ENCODE measurements at regions not wholly inside any gene's neighbourhood (a gene's known extent, or its start where the extent isn't known, plus 50 kb on each side); places are given as distances from the start of the nearest gene placed in this dataset.

GRCh38 chr15:79595995-79596622 lies 164.0 kb downstream of the MINAR1 start:
- no peaks in the 10 kb centered on the region for H4K20me1 ChIP-seq (ENCODE audit: low read length)
- H3K9me2 ChIP-seq (replicated peaks; ENCODE audit: low read length) = no peaks in the 10 kb centered on the region
- ChIA-PET CTCF (interaction anchor here (0.5 to 1.4 kb wide), 8 partner anchors 12 to 256 kb away, joined by 3 to 18 read pairs (median 4); no protein-coding TSS in a partner anchor), POLR2A (ENCODE audit: unreplicated experiment) (no interaction called here)
- intact Hi-C loops (cut with micrococcal nuclease) = loop anchor here (1.0 to 10.0 kb wide), 3 partner anchors 215 to 259 kb away; no protein-coding TSS in a partner anchor
- no peak overlapping the region for H2AFZ ChIP-seq (ENCODE audit: low read length)
- no peaks in the 10 kb centered on the region for H3K4me1 ChIP-seq (ENCODE audit: insufficient read depth, low read length)
- peaks cover 17% of the 10 kb centered on the region for H3K27me3 ChIP-seq (ENCODE audit: low read length)
- DNase-seq (peak; percentile 94), ATAC-seq (peak; percentile 90)
- H3F3A ChIP-seq (ENCODE audit: low read length, unreplicated experiment) = no peaks in the 10 kb centered on the region
- H3K36me3 ChIP-seq (ENCODE audit: low read depth, low read length) = no peaks in the 10 kb centered on the region
- TF ChIP-seq EZH2phosphoT487 (IDR thresholded peaks at IDR 0.05; ENCODE audit: borderline replicate concordance, low read length) = no peak
- peak; percentile 97 for TF ChIP-seq CTCF (conservative IDR thresholded peaks at IDR 0.05; ENCODE audit: low read depth, low read length)
- H3K79me2 ChIP-seq (ENCODE audit: low read length) = no peaks in the 10 kb centered on the region
- no TSS peak for BruUV-seq (replicated peaks)
- H3K4me3 ChIP-seq (ENCODE audit: low read length) = no peak overlapping the region
- no peak overlapping the region for H3K9ac ChIP-seq (ENCODE audit: low read length)
- H3K27ac ChIP-seq (ENCODE audit: low read length) = no peak overlapping the region
- H3K4me2 ChIP-seq (ENCODE audit: low read length) = no peak overlapping the region
- no peaks in the 10 kb centered on the region for H3K9me3 ChIP-seq (ENCODE audit: low read length)

- no peaks in the 10 kb centered on the region for H3F3A ChIP-seq (ENCODE audit: low read length, unreplicated experiment)
- H3K9ac ChIP-seq (ENCODE audit: low read length) = no peak overlapping the region
- H3K27ac ChIP-seq (ENCODE audit: low read length) = no peak overlapping the region
- no peak overlapping the region for H3K4me2 ChIP-seq (ENCODE audit: low read length)
- no peak overlapping the region for H2AFZ ChIP-seq (ENCODE audit: low read length)
- intact Hi-C loops (cut with micrococcal nuclease) = loop anchor here (10.0 kb wide), 1 partner anchor 256 kb away; no protein-coding TSS in a partner anchor
- H4K20me1 ChIP-seq (ENCODE audit: low read length) = no peaks in the 10 kb centered on the region
- H3K4me1 ChIP-seq (ENCODE audit: insufficient read depth, low read length) = no peaks in the 10 kb centered on the region
- POLR2A ChIA-PET (ENCODE audit: unreplicated experiment) = no interaction called here
- no peaks in the 10 kb centered on the region for H3K36me3 ChIP-seq (ENCODE audit: low read depth, low read length)
- ATAC-seq = no peak
- H3K9me2 ChIP-seq (replicated peaks; ENCODE audit: low read length) = no peaks in the 10 kb centered on the region
- peaks cover 16% of the 10 kb centered on the region for H3K27me3 ChIP-seq (ENCODE audit: low read length)
- no peak for DNase-seq
- BruUV-seq (replicated peaks) = no TSS peak
- no peaks in the 10 kb centered on the region for H3K79me2 ChIP-seq (ENCODE audit: low read length)
- H3K9me3 ChIP-seq (ENCODE audit: low read length) = no peaks in the 10 kb centered on the region
- no peak for TF ChIP-seq EZH2phosphoT487 (IDR thresholded peaks at IDR 0.05; ENCODE audit: borderline replicate concordance, low read length)
- no peak for TF ChIP-seq EZH2 (IDR thresholded peaks at IDR 0.05; ENCODE audit: low read length, unreplicated experiment)
- TF ChIP-seq CTCF (conservative IDR thresholded peaks at IDR 0.05; ENCODE audit: low read depth, low read length) = no peak
- no peak overlapping the region for H3K4me3 ChIP-seq (ENCODE audit: low read length)
- CTCF ChIA-PET = no interaction called here
These were observed 166.5 kb downstream of the MINAR1 start for GRCh38 chr15:79598639-79599038.

GRCh38 chr15:79601405-79602086 lies 169.4 kb downstream of the MINAR1 start:
- peaks cover 45% of the 10 kb centered on the region for H3K27me3 ChIP-seq (ENCODE audit: low read length)
- H3F3A ChIP-seq (ENCODE audit: low read length, unreplicated experiment) = no peaks in the 10 kb centered on the region
- no peaks in the 10 kb centered on the region for H3K36me3 ChIP-seq (ENCODE audit: low read depth, low read length)
- H4K20me1 ChIP-seq (ENCODE audit: low read length) = no peaks in the 10 kb centered on the region
- no peak overlapping the region for H3K4me3 ChIP-seq (ENCODE audit: low read length)
- no peaks in the 10 kb centered on the region for H3K9me2 ChIP-seq (replicated peaks; ENCODE audit: low read length)
- DNase-seq (no peak), ATAC-seq (no peak)
- no peak overlapping the region for H2AFZ ChIP-seq (ENCODE audit: low read length)
- H3K27ac ChIP-seq (ENCODE audit: low read length) = no peak overlapping the region
- no peaks in the 10 kb centered on the region for H3K79me2 ChIP-seq (ENCODE audit: low read length)
- CTCF ChIA-PET = no interaction called here
- intact Hi-C loops (cut with micrococcal nuclease) = no loop called here
- H3K9me3 ChIP-seq (ENCODE audit: low read length) = no peaks in the 10 kb centered on the region
- H3K4me1 ChIP-seq (ENCODE audit: insufficient read depth, low read length) = no peaks in the 10 kb centered on the region
- BruUV-seq (replicated peaks) = no TSS peak
- no peak overlapping the region for H3K9ac ChIP-seq (ENCODE audit: low read length)
- POLR2A ChIA-PET (ENCODE audit: unreplicated experiment) = no interaction called here
- H3K4me2 ChIP-seq (ENCODE audit: low read length) = no peak overlapping the region
- TF ChIP-seq EZH2 (IDR thresholded peaks at IDR 0.05; ENCODE audit: low read length, unreplicated experiment) = no peak

Data from PC-3 (cell line).